ENCODE measurements at regions not wholly inside any gene's neighbourhood (a gene's known extent, or its start where the extent isn't known, plus 50 kb on each side); places are given as distances from the start of the nearest gene placed in this dataset.

DNA sequence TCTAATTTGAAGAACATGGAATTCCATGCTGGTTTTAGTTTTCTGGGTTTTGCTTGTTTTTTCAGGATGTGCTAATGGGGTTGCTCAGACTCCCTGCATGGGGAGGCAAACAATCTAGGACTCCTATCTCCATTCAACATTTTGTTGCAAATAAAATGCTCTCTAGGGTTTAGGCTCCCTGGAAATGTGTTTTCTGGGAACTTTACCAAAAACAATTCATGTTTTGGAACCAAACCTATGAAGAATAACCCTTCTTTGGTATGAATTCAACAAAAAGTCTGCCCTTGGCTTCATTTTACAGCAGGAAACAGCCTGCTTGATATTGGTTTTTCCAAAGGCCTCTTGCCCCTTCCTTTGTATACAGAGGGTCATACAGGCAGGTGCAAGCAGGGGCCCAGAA is 217.7 kb downstream of the FOXA2 start:
- DNase-seq = no peak

DNA sequence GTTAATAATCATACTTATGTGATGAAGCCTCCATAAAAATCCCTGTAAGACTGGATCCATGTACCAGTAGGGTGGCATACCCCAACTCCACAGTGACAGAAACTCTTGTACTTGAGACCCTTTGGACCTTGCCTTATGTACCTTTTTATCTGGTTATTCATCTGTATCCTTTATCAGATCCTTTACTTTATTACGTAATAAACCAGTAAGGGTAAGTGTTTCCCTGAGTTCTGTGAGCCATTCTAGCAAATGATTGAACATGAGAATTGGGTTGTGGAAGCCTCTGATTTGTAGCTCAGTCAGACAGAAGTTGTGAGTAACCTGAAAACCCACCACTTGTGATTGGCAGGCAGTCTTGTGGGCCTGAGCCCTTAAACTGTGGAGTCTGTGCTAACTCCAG is 229.7 kb downstream of the FOXA2 start:
- no peak for DNase-seq

DNA sequence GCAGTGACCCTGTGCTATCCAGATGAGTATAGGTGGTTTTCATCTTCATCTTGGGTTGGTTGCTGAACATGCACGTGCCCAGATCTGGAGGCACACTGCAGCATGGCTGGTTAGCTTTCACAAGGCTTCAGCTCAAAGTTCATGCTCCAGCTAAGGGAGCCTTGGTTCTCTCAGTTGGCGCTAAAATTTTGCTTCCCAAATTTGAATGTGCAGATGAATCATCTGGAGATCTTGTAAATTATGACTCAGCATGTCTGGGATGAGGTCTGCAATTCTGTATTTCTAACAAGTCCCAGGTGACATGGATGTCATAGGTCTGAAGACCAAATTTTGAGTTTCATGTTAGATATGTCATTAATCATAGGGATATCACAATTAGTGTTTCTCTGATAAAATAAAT is 230.8 kb downstream of the FOXA2 start:
- no peak for DNase-seq

DNA sequence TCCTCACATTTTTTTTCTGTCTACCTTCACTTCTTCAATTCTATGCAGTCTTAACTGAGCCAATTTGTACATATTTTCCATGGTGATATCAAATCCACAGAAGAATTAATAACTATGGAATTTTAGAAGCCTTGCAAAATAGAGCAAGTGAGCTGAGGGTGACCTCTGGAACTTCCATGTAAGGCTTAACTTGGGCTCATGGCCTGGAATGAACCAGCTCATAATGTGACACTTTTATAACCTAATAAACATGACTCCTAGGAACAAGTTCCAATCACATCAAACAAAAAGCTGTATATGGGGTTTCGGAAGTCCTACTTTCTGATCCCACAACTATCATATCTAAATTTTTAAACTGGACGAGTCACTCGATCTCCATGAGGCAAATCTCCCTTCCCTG is 232.4 kb downstream of the FOXA2 start:
- no peak for DNase-seq

DNA sequence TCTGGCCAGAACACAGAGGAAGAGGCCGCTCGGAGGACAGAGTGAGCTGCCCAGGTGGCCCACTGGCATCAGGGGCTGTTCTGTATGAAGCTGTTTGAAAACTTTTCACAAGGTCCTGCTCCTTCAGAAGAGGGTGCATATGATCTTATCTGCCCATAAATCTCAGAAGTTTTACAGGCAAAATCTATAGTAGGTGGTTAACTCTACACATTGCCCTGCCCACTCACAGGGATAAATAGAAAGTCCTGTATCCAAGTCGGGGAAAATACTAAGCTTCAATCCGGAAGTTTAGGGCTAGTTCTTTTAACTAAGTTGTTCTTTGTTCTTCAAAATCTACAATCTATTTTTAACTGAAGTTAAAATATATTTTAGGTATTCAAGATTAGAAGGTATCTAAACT is 233.7 kb downstream of the FOXA2 start:
- no peak for DNase-seq

DNA sequence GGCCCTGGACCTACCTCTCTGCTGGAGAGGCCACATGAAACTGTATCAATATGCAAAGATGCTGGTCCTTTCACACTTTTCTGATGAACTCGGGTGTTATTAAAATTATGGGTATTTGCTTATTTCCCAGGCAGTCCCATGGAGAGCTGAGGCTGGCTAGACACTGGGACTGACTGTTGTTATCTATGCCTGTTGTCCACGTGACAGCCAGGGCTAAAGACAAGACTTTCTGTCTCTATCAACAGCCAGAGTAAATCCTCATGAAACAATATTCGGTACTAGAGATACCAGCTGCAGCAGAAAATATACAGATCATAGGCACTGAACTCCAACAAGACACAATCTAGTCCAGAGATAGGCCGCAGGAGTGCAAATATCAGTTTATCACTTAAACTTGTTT is 236.4 kb downstream of the FOXA2 start:
- DNase-seq = no peak

DNA sequence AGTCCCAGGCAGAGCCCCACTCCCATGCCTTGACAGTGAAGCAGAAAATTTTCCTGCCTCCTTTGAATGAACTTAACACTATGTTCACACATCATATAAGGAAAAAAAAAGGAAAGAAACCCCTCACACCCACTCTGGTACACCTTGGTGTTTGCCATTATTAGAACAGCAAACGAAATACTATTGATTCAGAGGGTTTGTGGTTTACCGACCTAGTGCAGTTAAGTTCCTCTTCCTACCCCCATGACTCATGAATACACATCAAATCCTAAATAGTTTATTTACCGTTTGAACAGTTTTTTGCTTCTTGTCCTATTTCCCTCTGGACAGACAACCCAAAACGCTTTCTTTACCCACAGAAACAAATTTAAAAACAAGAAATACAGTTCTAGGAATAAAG is 237.7 kb downstream of the FOXA2 start:
- DNase-seq = no peak

DNA sequence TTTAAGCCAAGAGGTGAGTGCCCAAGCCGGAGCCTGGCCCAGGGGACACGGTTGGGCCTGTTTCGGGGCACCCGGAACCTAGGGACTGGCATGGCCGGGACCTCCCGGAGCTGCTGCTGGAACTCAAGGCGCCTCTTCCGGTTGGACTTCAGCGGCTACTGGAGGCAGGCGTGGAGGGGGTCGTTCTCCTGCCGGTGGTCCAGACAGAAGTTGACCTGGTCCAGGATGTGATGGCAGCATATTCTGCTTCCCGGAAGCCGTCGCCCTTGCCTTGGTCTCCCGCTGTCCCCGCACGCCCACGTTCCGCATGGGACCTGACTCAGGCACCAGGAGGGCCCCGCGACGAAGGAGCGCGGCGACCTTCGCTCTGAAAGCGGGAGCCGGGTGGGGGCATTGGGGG is 240.8 kb downstream of the FOXA2 start:
- DNase-seq = no peak

DNA sequence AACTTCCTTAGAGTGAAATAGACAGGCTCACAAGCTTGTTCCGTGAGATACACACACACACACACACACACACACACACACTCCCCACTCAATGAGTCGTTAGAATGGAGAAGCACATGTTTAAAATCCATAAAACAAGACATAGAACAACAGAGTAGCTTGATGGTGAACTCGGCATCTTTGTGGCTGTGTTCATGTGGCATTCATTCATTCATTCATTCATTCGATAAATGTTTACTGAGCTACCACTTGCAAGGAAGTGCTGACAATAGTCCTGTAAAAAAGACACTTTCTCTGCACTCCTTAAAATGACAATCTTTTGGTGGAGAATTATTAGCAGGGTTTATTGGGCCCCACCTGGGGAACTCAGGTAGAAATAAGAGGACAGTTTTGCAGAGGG is 242.0 kb downstream of the FOXA2 start:
- DNase-seq = no peak

DNA sequence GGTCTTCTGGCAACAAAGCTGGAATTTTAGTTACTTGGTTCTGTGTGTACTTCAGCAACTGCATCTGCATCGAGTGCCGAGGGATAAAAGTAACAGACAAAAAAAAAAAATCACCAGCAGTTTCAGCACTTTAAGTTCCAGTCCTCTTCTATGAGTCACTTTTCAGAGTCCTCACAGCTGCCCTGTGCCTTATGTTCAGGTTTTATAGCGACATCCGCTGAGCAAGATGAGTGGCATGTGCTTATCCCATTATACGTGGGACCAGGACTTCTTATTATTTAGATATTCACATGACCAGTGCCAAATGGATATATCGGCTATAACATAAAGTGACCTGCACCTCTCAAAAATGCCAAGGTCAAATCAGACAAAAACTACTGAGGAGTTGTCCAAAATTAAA is 242.9 kb downstream of the FOXA2 start:
- no peak for DNase-seq

DNA sequence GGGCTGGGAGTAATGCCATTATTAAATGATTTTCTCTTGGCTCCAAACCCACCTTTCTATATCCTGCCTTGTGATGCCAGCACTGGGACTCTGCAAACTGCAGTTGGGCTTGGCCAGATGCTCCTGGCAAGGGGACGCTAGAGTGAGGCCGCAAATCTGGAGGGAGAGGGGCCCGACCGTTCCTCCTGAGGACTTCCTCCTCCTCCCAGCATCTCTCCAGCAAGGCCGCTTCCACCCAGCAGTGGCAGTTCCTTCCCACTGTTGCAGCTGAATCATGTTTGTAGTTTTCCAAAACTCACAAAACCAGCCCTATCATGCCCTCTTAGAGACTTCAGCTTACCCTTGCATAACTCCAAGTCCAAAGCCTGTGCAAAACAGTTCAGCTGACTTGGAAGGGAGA is 244.4 kb downstream of the FOXA2 start:
- no peak for DNase-seq

DNA sequence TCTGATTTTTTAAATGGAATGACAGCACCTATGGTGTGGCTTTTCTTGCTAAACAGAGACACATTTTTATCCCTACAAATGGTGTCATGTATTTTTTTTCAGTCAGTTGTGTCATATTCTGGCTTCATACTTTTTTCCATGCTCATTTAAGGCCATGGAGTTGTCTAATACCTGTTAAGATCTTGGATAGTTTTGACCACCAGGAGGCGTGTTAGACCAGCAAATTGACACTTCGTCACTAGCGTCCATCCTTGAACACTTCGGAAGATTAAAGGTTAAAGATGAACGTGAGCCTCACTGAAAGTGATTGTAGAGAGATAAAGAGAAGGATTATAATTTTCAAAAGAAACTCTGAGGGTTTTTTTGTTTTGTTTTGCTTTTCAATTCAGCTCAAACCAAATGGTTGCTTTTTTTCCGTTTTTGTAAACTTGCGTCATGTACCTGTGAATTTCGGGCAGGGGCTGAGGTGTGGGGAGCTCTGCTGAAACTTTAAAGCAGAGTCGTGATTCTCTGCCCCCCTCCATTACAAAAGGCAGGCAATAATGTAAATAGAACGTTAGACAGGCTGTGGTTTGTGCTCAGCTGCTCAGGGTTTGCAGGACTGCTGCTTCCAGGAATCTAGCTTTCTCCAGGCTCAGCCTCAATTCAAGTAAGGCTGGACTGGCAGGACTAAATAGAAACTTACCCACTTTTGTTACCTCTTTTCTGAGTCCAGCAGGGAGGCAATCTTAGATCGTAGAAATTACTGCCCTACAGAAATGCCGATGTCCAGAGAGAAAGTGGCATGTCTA is 245.1 kb downstream of the FOXA2 start:
- DNase-seq = peak; percentile 19

DNA sequence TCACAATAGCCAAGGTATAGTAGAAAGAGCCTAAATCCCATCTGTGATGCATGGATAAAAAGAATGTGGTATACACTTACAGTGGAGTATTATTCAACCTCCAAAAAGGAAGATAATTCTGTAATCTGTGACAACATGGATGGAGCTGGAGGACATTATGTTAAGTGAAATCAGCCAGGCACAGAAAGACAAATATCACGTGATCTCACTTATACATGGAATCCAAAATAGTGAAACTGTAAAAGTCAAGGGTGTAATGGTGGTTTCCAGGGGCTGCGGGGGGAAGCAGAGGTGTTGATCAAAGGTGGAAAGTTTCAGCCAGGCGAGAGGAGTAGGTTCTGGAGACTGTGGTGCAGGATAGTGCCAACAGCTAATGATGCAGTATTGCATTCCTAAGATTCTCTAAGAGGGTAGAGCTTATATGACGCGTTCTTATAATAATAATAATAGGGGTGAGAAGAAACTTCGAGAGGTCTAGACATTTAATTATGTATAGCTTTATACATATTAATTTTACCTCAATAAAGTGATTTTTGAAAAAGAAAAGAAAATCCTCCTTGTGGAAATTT is 246.1 kb downstream of the FOXA2 start:
- DNase-seq = no peak

DNA sequence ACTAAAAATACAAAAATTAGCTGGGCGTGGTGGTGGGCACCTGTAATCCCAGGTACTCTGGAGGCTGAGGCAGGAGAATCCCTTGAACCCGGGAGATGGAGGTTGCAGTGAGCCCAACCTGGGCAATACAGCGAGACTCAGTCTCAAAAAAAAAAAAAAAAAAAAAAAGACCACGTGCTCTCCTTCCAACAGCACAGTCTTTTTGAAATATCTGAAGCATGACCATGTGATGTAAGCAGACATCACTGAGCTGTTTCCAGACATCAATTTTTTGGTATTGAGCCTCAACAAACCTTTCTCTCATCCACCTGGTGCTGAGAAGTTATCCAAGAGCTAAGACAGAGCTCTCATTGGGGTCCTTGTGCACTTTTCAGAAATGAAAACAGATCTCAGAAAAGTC is 249.2 kb downstream of the FOXA2 start:
- DNase-seq = no peak

DNA sequence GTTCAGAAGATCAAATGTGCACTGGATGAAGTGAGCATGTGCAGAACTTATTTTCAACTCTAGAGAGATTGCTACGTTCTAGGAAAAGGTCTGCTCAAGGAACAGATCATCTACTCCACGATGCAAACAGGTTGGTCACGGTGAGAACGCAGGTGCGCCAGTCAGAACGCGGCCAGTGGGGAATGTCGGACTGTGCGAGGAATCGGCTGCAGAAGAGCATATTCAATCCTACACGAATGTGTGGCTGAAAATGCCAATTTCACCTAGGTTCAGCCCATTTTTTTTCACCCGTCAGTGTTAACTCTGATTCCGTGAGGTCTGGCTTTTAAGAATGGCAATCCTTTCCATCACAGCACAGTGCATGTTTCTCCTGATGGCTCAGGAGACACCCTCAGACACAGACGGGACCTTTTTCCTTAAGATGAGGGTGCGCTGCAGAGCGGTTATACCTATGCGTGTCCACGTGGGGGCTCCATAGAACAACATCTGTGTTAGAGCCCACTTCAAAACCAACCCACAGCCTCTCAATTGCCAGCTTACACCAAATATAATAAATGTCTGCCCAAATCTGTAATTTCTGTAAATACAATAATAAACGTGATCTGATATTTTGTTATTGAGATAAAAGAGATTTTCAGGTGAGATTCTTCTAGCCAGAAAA is 250.4 kb downstream of the FOXA2 start:
- DNase-seq = peak; percentile 28

DNA sequence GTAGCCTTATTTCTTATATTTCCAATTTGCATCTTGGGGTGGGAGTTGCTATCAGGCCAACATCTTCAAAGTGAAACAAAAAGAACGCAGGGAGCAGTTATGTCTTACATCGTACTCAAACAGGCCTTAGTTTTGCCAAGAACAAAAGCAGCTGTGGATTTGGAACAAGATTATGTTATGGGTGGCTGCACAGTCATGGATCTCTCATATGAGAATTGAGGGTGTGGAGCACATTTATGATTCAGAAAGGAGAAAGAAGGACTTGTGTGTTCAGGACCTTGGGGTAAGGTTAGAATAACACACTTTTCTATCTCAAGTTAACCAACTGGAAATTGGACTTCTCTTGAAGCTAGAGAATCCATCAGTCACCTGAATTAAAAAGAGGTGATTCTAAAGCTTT is 259.9 kb downstream of the FOXA2 start:
- no peak for DNase-seq

DNA sequence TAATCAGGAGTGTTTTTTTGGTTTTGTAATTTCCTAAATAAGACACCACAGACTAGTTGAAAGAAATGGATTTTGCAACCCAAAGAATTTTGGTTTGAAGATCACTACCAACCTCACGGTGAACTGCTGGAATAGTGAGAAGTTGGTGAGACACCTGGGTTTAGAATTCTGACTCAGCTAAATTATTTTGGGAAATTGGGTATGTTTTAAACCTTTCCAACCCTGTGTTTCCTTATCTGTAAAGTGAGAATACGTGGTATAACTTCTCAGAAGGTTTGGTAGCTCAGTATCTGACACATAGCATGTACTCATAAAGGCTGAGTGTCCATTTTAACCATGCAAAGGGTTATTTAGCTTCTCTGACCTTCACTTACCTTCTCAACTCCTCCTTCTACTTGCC is 261.9 kb downstream of the FOXA2 start:
- DNase-seq = no peak

DNA sequence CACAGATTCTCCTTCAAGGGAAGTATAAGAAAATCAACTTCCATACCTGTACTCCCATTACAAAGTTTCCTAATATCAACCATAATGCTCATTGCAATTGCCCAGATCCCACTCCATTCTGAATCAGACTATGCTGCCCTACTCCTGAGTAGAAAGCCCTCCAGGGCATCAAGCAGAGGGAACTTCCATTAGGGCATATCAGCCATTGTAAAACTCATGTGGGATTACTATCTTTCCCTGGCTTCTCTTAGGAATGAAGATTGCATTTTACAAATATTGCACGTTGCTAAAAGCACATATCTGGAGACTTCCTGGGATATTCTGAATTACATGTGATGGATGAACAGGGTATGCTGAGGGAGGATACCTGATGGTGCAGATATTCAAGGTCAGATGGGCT is 263.2 kb downstream of the FOXA2 start:
- DNase-seq = no peak

DNA sequence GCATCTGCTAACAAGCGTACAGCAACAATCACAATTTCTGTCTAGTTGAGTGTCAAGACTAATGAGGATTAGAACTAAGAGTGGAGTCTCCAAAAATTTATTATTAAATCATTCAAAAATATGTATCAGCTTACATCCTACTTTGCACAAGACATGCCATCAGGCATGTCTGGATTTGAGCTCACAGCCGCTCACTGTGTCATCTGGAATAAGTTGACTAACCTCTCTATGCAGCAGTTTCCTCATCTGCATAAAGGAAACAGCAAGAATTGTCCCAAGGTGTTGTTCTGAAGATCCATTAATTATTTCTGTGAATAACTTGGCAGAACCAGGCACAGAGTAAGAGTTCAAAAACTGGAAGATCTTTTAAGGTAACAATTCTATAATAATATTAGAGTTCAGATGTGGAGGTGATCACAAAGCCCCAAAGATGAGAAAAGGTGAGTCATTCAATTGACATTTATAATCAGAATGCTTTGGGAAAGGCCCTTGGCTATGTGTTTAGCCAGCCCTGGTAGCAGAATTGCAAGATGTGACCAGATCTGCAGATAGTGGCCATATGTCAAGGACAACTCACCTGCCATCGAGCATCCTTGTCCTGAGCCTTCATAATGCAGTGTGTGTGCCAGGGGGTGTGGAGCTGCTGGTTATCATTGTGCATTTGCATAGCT is 264.0 kb downstream of the FOXA2 start:
- no peak for DNase-seq

DNA sequence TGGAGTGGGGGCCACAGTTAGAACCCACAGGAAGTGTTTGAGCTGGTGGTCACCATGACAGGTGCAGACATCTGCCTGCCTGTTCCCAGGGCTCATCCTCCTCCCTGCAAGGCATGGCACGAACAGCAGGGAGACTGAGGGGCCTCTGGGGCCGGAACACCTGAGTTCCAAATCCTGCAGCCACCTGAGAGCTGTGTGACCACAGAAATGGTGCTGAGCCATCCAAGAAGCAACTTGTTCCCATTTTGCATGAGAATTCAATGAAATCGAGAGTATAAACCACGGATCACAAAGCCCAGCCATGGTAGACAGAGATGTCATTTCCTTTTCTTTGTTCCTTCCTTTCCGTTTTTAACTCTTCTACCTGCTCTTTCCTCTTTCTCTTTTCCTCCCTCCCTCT is 268.6 kb downstream of the FOXA2 start:
- DNase-seq = no peak

DNA sequence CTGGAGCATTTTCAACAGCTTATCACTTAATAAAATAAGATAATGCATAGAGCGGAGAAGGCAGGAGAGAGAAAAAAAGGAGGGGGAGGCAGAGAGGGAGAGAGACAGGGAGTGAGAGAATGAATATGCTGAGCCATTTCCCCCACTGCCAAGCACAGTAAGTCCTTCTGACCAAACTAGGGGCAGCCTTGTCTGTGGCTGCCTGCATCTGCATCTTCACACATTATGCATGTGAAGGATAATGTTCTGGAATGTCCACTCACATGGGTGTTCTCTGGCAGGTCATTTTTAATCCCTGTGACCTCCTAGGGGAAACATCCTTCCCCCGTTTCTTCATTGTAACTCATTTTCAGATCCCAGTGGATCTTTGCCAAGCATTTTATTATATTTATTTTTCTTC is 269.3 kb downstream of the FOXA2 start:
- DNase-seq = no peak

DNA sequence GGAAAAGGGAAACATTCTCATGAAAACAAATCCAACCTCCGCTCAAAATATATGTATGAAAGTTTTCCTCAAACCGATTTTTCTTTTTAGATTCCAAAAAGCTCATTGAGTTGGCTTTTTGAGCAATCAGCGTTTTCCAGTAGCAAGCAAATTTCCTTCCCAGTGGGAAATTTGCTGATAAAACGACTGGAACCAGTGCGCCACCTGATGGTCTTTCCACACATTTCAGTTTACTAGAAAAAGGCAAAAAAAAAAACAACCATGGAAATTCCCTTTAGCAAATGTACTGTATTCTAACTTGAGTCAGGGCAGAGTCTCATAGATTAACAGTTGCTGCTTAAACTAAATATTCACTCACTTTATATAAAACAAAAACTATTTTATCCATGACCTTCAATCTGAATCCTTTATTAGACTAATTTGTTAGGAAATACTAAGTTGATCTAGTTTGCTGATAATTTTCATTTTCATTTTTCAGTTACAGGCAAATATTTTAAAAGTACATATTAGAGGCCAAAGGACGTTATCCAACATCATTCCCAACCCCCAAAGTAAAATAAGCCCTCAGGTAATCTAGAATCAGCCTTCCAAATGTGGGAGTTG is 271.5 kb downstream of the FOXA2 start:
- DNase-seq = no peak

DNA sequence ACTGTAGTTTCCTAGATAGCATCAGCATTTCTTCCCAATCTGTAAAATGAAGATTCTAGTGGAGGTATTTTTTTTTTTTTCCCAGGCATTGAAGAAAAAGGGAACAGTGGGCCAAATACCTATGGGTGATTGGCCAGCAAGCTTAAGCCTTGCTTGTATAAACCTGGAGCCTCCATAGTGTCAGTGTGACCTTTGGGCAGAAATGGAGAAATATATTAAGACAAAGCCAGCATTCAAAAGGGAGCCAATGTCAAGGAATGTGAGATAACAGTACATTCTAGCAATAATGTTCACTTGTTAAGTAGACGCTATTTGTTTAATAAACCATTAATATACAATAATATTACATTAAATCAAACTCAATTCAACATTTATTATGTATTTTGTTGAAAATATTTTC is 275.4 kb downstream of the FOXA2 start:
- DNase-seq = no peak

DNA sequence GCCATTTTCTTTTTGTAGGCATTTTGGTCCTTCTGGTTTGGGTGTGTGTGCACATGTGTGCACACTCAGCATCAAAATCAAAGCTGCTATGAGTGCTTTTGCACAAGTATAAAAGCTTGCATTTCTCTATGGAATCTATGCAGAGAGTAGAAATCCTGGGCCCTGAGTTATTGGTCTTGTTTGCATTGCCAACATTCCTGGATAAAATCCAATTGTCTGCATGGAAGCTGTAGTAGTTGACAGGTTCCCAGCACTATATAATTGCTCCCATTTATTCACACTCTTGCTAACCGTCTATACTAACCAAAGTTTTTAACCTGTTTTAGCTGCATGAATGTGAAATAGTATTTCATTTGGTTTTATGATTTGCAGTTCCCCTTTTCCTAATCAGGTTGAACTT is 277.0 kb downstream of the FOXA2 start:
- DNase-seq = no peak

Measured in activated gamma-delta T cell treated with Interleukin-2 at 50 U/mL for 16 hours (primary cell).